ENCODE measurements at regions not wholly inside any gene's neighbourhood (a gene's known extent, or its start where the extent isn't known, plus 50 kb on each side); places are given as distances from the start of the nearest gene placed in this dataset.

DNA sequence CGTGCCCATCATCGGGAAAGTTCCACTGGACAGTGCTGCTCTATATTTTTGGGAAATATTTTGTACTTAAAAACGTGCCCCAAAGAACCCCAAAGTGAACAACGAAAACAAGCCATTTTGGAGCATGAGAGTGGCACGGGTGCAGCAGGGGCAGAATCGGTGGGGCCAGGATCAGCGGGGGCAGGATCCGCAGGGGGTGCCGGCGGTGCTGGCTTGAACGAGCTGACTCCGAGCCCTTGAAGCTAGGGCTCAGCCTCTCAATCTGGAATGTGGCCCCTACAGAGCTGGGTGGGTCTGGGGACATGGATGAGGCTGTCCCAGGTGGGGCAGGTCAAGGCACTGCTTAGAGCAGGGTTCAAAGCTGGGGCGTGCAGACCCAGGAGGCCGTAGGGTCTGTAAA lies 104.7 kb upstream of the COL5A1 start:
- Histone ChIP-seq H3K9me3 (no peaks in the 10 kb centered on the region), H3K4me3 (no peak overlapping the region), H3K4me1 (peaks cover 0 to 26% (median 6%) of the 10 kb centered on the region in 4 donors), H3K27me3 (no peaks in the 10 kb centered on the region), H3K27ac (no peak overlapping the region), H3K36me3 (no peaks in the 10 kb centered on the region)
- WGBS, 2 donors (ENCODE audit: low coverage in 1 of 2) = 86% methylated on average over 14 of the region's 14 CpGs; no CpG with 5 or more reads in 1 of the 2 donors
- intact Hi-C loops (cut with DNase I; ENCODE audit: low total_unique reads) (no loop called here), in situ Hi-C loops (cut with MboI; ENCODE audit: low pct_ligation_motif_present in 1 of 4, low pct_unique_long_range_greater_than_20kb in 1 of 4, low sequenced_read_pairs in 3 of 4) (no loop called here)
- TF ChIP-seq, protein P1, sequence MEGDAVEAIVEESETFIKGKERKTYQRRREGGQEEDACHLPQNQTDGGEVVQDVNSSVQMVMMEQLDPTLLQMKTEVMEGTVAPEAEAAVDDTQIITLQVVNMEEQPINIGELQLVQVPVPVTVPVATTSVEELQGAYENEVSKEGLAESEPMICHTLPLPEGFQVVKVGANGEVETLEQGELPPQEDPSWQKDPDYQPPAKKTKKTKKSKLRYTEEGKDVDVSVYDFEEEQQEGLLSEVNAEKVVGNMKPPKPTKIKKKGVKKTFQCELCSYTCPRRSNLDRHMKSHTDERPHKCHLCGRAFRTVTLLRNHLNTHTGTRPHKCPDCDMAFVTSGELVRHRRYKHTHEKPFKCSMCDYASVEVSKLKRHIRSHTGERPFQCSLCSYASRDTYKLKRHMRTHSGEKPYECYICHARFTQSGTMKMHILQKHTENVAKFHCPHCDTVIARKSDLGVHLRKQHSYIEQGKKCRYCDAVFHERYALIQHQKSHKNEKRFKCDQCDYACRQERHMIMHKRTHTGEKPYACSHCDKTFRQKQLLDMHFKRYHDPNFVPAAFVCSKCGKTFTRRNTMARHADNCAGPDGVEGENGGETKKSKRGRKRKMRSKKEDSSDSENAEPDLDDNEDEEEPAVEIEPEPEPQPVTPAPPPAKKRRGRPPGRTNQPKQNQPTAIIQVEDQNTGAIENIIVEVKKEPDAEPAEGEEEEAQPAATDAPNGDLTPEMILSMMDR (IDR thresholded peaks at IDR 0.05) = no peak
- TF ChIP-seq POLR2AphosphoS5 (IDR thresholded peaks at IDR 0.05) (no peak), POLR2A (IDR thresholded peaks at IDR 0.05) (no peak), EP300 (IDR thresholded peaks at IDR 0.05; ENCODE audit: low read depth) (no peak)
- DNase-seq = no peak

DNA sequence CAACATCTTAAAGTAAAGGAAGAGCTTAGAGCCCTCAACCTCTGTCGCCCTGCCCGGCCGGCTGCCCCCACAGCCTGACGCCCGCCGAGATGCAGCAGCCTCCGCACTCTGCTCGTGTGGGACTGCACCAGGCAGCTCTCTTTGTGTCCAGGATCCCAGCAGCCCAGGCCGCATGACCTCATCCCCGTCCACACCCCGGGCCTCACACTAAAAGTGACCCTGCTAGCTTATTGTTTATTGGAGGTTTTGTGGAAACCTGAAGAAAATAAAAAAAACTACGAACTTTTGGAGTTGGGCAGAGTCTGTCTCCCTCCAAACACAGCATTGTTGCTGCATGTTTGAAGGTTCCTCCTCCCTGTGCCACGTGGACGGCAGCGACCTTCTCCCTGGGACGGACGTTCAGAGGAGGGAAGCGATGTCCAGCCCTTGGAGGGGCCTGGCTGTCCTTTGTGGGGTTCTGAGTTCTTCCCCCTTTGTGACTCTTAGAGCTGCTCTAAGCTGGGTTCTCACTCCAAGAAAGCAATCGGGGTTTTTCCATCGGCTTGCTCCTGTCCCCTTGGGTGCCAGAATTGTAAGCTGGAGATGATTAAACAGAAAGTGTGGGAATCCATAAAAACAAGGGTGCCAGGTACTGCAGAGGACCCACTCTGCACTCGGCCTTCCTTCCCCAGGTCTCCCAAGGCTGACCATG lies 103.5 kb upstream of the COL5A1 start:
- H3K36me3 ChIP-seq = no peaks in the 10 kb centered on the region
- intact Hi-C loops (cut with DNase I; ENCODE audit: low total_unique reads) = no loop called here
- WGBS, 2 donors (ENCODE audit: low coverage in 1 of 2) = 65 to 80% methylated on average over 8 to 21 of the region's 21 CpGs
- peak overlapping the region; percentile 51 to 66 (median 61) for H3K27ac ChIP-seq
- H3K4me1 ChIP-seq = peaks cover 0 to 26% (median 6%) of the 10 kb centered on the region in 4 donors
- H3K9me3 ChIP-seq = no peaks in the 10 kb centered on the region
- DNase-seq = no peak
- no peak overlapping the region for H3K4me3 ChIP-seq
- in situ Hi-C loops (cut with MboI; ENCODE audit: low pct_ligation_motif_present in 1 of 4, low pct_unique_long_range_greater_than_20kb in 1 of 4, low sequenced_read_pairs in 3 of 4) = no loop called here
- no peaks in the 10 kb centered on the region for H3K27me3 ChIP-seq
- no peak for TF ChIP-seq POLR2AphosphoS5 (IDR thresholded peaks at IDR 0.05)
- TF ChIP-seq, protein P1 (IDR thresholded peaks at IDR 0.05) = no peak
- no peak for TF ChIP-seq POLR2A (IDR thresholded peaks at IDR 0.05)
- TF ChIP-seq EP300 (IDR thresholded peaks at IDR 0.05; ENCODE audit: low read depth) = no peak

DNA sequence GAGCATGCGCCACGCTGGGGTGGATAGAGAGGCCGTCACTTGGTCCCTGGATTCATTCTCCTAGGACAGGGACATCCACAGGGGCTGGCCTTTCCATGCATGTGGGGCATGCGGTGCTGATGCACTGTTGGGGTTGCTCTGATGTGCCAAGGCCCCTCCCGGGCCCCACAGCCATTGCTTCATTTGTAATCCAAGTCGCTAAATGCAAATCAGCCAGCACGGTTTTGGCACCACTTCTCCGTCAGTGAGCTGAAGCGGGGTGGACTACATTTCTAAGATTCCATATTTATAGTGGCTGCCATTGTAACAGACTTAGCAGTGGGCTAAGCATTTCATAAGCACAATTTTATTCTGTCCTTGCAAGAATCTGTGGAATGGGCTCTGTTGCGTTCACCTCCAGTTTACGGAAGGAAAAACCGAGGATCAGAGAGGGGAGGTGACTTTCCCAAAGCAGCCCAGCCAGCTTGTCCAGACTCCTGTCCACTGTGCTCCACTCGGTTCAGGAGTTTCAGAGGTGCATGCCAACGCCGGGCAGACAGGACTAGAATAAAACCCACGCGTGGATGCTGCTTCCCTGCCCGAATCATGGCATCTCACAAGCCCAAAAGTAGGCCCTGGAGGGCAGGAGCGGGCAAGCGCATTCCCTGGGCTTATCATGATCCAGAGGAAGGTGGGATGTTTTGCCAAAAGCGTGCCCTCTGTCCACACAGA lies 102.6 kb upstream of the COL5A1 start:
- WGBS, 2 donors (ENCODE audit: low coverage in 1 of 2) = 76% methylated on average over 21 of the region's 21 CpGs; no CpG with 5 or more reads in 1 of the 2 donors
- DNase-seq = no peak
- H3K36me3 ChIP-seq = no peaks in the 10 kb centered on the region
- no peak overlapping the region for H3K4me3 ChIP-seq
- intact Hi-C loops (cut with DNase I; ENCODE audit: low total_unique reads) = no loop called here
- H3K27ac ChIP-seq = peak overlapping the region; percentile 51 to 66 (median 61)
- TF ChIP-seq, protein P1 (IDR thresholded peaks at IDR 0.05) = no peak
- TF ChIP-seq POLR2A (IDR thresholded peaks at IDR 0.05) (no peak), POLR2AphosphoS5 (IDR thresholded peaks at IDR 0.05) (no peak), EP300 (IDR thresholded peaks at IDR 0.05; ENCODE audit: low read depth) (no peak)
- peaks cover 0 to 28% (median 6%) of the 10 kb centered on the region in 4 donors for H3K4me1 ChIP-seq
- no peaks in the 10 kb centered on the region for H3K9me3 ChIP-seq
- in situ Hi-C loops (cut with MboI; ENCODE audit: low pct_ligation_motif_present in 1 of 4, low pct_unique_long_range_greater_than_20kb in 1 of 4, low sequenced_read_pairs in 3 of 4) = no loop called here
- no peaks in the 10 kb centered on the region for H3K27me3 ChIP-seq

DNA sequence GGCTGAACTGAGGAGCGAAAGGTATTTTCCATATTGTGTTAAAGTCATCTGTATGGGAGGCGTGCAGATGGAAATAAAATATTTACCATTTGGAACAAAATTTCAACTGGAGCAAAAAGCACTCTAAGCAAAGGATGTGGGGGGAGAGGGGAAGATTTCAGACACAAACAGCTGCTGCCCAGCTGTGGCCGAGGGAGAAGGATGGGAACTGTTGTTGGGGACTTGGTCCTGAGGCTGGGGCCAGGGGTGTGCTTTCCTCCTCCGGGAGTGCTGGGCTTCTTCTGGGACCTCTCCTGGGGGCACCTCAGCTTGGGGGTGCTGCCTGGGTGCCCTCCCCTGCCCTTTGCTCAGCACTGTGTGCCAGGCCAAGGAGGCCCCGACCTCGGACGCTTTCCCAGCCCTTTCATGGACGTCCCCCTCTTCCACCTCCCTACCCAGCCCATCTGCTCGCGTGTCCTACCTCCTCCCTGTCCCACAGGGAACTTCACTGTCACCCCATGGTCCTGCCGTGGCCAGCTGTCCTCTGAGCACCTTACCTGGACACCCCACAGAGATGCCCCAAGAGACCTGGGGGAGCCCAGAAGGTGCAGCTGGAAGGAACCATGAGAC lies 101.9 kb upstream of the COL5A1 start:
- 17 to 61% methylated on average over 1 to 11 of the region's 11 CpGs for WGBS, 2 donors (ENCODE audit: low coverage in 1 of 2)
- Histone ChIP-seq H3K36me3 (no peaks in the 10 kb centered on the region), H3K27me3 (no peaks in the 10 kb centered on the region), H3K4me1 (peaks cover 0 to 30% (median 6%) of the 10 kb centered on the region in 4 donors), H3K9me3 (no peaks in the 10 kb centered on the region), H3K27ac (peak overlapping the region; percentile 51 to 66 (median 61)), H3K4me3 (no peak overlapping the region)
- TF ChIP-seq POLR2AphosphoS5 (IDR thresholded peaks at IDR 0.05) = no peak
- TF ChIP-seq, protein P1 (IDR thresholded peaks at IDR 0.05) = no peak
- no peak for TF ChIP-seq POLR2A (IDR thresholded peaks at IDR 0.05)
- no peak for TF ChIP-seq EP300 (IDR thresholded peaks at IDR 0.05; ENCODE audit: low read depth)
- intact Hi-C loops (cut with DNase I; ENCODE audit: low total_unique reads) (no loop called here), in situ Hi-C loops (cut with MboI; ENCODE audit: low pct_ligation_motif_present in 1 of 4, low pct_unique_long_range_greater_than_20kb in 1 of 4, low sequenced_read_pairs in 3 of 4) (no loop called here)
- DNase-seq = no peak

Data from transverse colon (tissue), 4 donors.